Lung (tissue), 11 donors: ENCODE measurements at regions not wholly inside any gene's neighbourhood (a gene's known extent, or its start where the extent isn't known, plus 50 kb on each side); places are given as distances from the start of the nearest gene placed in this dataset.

Experiments
- ATAC-seq: fragments of 200-7000 bp; cut with Tn5 transposase; one replicate; pipeline ENCODE4 v1.9.1; 2020; ENCODE audit warnings: moderate number of reproducible peaks; ENCODE audit not compliant: insufficient read depth, low FRiP score
- DNase-seq, 3 donors: peaks; one replicate each; pipeline ENCODE4 v3.0.0-alpha.2; 2013 to 2017
- H3K27ac ChIP-seq, 2 donors: one replicate each; pipeline ENCODE4 v1.5.1; 2013; ENCODE audit warnings: mild to moderate bottlenecking in 2 of 2, moderate library complexity in 2 of 2, control low read depth in 1 of 2, inconsistent platforms in 1 of 2, low read depth in 1 of 2, low read length in 1 of 2
- H3K27me3 ChIP-seq, 3 donors: one replicate each; pipeline ENCODE4 v1.5.1; 2013; ENCODE audit warnings: low read length in 2 of 3; ENCODE audit not compliant: control insufficient read depth in 3 of 3, insufficient read depth in 3 of 3
- H3K36me3 ChIP-seq, 4 donors: one replicate each; pipeline ENCODE4 v1.5.1; 2013; ENCODE audit warnings: low read length in 4 of 4, mild to moderate bottlenecking in 1 of 4, moderate library complexity in 1 of 4; ENCODE audit not compliant: control insufficient read depth in 4 of 4, insufficient read depth in 4 of 4
- H3K4me1 ChIP-seq, 5 donors: one replicate each; pipeline ENCODE4 v1.5.1; 2013; ENCODE audit warnings: low read length in 5 of 5, mild to moderate bottlenecking in 2 of 5, moderate library complexity in 1 of 5; ENCODE audit not compliant: control insufficient read depth in 5 of 5, insufficient read depth in 5 of 5
- H3K4me3 ChIP-seq: one replicate; pipeline ENCODE4 v1.5.1; 2013; ENCODE audit warnings: mild to moderate bottlenecking, control low read depth, moderate library complexity
- H3K9ac ChIP-seq, 2 donors: one replicate each; pipeline ENCODE4 v1.5.1; 2013; ENCODE audit warnings: low read length in 2 of 2, control low read depth in 1 of 2; ENCODE audit not compliant: insufficient read depth in 1 of 2
- H3K9me3 ChIP-seq, 4 donors: one replicate each; pipeline ENCODE4 v1.5.1; 2013; ENCODE audit warnings: low read length in 3 of 4, mild to moderate bottlenecking in 1 of 4, moderate library complexity in 1 of 4; ENCODE audit not compliant: control insufficient read depth in 4 of 4, insufficient read depth in 3 of 4
- WGBS, 2 donors: extraction: QIAGEN DNeasy Blood & Tissue Kit; methylation state at CpG; one replicate each; pipeline ENCODE4 v1.1.7; 2013; 5-methylcytosine and 5-hydroxymethylcytosine counted together
- TF ChIP-seq, protein P1 (sequence below): IDR thresholded peaks from 2 replicates; pipeline ENCODE4 v1.5.1; 2012; ENCODE audit warnings: mild to moderate bottlenecking; ENCODE audit errors: control extremely low read depth, extremely low read depth
- donor health status: control.
- donor health status: control.
- donor health status: Bipolar disorder and iron deficiency.
- donor health status: healthy.
- donor health status: DM: yes; HTN: yes; CAD: no.

DNA sequence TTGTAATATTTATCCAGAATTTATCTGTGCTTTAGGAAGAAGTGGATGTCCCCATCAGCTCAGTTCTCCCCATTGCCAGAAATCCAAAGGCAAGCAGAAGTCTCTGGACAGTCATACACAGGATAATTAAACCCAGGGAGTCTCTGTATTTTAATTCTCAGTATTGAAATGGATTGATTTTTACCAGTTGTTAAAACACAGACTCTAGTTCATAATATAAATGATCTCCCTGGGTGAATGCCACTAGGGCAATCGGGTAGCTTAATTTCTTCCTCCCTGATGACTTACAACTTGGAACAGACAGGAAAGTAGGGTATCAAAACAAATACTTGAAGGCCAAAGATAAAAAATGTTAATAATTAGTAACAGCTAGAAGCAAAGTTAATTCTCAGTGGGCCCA, 66.5 kb upstream of the DAP start:
- WGBS, 2 donors = 77 to 87% methylated on average over 1 of the region's 1 CpG
- H3K27ac ChIP-seq = no peak overlapping the region
- DNase-seq (no peak), ATAC-seq (no peak)
- H3K9ac ChIP-seq = no peak overlapping the region
- TF ChIP-seq, protein P1, sequence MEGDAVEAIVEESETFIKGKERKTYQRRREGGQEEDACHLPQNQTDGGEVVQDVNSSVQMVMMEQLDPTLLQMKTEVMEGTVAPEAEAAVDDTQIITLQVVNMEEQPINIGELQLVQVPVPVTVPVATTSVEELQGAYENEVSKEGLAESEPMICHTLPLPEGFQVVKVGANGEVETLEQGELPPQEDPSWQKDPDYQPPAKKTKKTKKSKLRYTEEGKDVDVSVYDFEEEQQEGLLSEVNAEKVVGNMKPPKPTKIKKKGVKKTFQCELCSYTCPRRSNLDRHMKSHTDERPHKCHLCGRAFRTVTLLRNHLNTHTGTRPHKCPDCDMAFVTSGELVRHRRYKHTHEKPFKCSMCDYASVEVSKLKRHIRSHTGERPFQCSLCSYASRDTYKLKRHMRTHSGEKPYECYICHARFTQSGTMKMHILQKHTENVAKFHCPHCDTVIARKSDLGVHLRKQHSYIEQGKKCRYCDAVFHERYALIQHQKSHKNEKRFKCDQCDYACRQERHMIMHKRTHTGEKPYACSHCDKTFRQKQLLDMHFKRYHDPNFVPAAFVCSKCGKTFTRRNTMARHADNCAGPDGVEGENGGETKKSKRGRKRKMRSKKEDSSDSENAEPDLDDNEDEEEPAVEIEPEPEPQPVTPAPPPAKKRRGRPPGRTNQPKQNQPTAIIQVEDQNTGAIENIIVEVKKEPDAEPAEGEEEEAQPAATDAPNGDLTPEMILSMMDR = no peak
- H3K27me3 ChIP-seq = no peaks in the 10 kb centered on the region
- no peak overlapping the region for H3K4me3 ChIP-seq
- no peaks in the 10 kb centered on the region for H3K4me1 ChIP-seq
- no peaks in the 10 kb centered on the region for H3K9me3 ChIP-seq
- no peaks in the 10 kb centered on the region for H3K36me3 ChIP-seq

DNA sequence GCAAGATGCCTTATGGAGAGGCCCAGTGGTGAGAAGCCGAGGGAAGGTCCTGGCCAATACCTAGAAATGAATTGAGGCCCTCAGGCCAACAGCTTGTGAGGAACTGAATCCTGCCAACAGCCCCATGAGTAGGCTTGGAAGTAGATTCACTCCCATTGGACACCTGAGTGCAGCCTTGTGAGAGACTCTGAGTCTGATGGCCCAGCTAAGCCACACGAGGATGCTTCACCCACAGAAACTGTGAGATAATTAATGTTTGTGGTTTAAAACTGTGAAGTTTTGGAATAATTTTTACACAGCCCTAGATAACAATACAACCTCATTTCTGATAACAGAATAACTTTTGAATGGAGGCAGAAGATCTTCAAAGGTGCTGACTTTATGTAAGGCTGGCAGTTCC, 65.9 kb upstream of the DAP start:
- WGBS, 2 donors = 80 to 88% methylated on average over 2 of the region's 2 CpGs
- DNase-seq = no peak
- TF ChIP-seq, protein P1 = no peak
- ATAC-seq = no peak
- no peaks in the 10 kb centered on the region for H3K36me3 ChIP-seq
- no peaks in the 10 kb centered on the region for H3K9me3 ChIP-seq
- no peak overlapping the region for H3K9ac ChIP-seq
- no peaks in the 10 kb centered on the region for H3K27me3 ChIP-seq
- no peak overlapping the region for H3K27ac ChIP-seq
- H3K4me3 ChIP-seq = no peak overlapping the region
- H3K4me1 ChIP-seq = no peaks in the 10 kb centered on the region

DNA sequence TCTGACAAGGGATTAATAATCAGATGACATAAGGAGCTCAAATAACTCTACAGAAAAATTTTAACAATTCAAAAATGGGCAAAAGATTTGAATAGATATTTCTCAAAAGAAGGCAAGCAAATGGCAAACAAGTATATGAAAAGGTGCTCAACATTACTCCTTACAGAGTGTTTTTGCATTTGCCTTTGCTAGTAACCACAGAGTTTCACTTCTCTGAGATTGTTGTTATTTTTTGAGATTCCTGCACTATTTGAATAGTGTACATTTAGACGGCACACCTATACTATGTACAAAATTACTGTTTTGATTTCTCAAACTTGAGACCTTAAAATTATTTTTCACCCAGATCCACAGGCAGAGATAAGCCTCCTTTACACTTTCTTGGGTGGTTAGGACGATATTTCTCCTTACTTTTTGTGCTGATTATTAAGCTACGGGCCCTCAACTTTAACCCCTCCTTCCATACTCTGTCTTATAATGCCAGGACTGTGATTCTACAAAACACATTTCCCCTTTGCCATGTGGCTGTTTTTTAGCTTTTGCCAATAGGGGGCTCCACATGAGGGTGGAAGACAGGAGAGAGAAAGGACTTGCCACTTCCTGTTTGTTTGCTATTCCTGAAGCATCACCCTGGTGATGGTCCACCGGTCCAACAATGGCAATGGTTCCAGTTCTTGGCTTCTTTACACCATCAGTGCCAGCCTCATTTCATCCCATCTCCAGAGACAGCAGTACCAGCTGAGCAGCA, 65.0 kb upstream of the DAP start:
- ATAC-seq = no peak

More for the DNA sequence above, 65.0 kb upstream of the DAP start:
- no peaks in the 10 kb centered on the region for H3K9me3 ChIP-seq
- no peaks in the 10 kb centered on the region for H3K27me3 ChIP-seq
- no peaks in the 10 kb centered on the region for H3K36me3 ChIP-seq
- 91% methylated on average over 4 of the region's 4 CpGs for WGBS, 2 donors
- no peak overlapping the region for H3K4me3 ChIP-seq
- no peak overlapping the region for H3K9ac ChIP-seq
- no peak overlapping the region for H3K27ac ChIP-seq
- no peaks in the 10 kb centered on the region for H3K4me1 ChIP-seq
- no peak for DNase-seq
- TF ChIP-seq, protein P1 = no peak
